Activated T-helper 2 cell treated with anti-CD3 and anti-CD28 coated beads, Interferon-gamma antibody, Interleukin-2, Interleukin-4, amounts not matched to agents 10 μg/mL and 5 μg/mL and 100 μg/mL, durations not matched to agents 14 hours and 24 hours and 36 hours (primary cell): ENCODE measurements at regions not wholly inside any gene's neighbourhood (a gene's known extent, or its start where the extent isn't known, plus 50 kb on each side); places are given as distances from the start of the nearest gene placed in this dataset.

ENCODE experiments used
- DNase-seq: peaks from one replicate; pipeline ENCODE4 v3.0.0; 2021; ENCODE audit warnings: low spot score
- H3K27ac Mint-ChIP-seq: one replicate; pipeline ENCODE4 v1.8.0; 2021; ENCODE audit warnings: mixed read lengths
- H3K27me3 Mint-ChIP-seq: one replicate; pipeline ENCODE4 v1.8.0; 2021; ENCODE audit warnings: low read depth, mixed read lengths
- H3K36me3 Mint-ChIP-seq: one replicate; pipeline ENCODE4 v1.8.0; 2021; ENCODE audit warnings: low read depth, mixed read lengths
- H3K4me1 Mint-ChIP-seq: one replicate; pipeline ENCODE4 v1.8.0; 2021; ENCODE audit warnings: low read depth, mixed read lengths
- H3K4me3 Mint-ChIP-seq: one replicate; pipeline ENCODE4 v1.8.0; 2021; ENCODE audit warnings: low read depth, mild to moderate bottlenecking, moderate library complexity, mixed read lengths
- H3K9me3 Mint-ChIP-seq: one replicate; pipeline ENCODE4 v1.8.0; 2021; ENCODE audit warnings: mixed read lengths
- intact Hi-C: fragments of 100-400 bp; cut with micrococcal nuclease; formaldehyde crosslinking; loops from one replicate; pipeline ENCODE4 v1.15.1; 2023

GRCh38 chr2:129080715-129081476 is 762.2 kb upstream of the HS6ST1 start:
- peaks cover 3% of the 10 kb centered on the region for H3K27me3 Mint-ChIP-seq
- no peak overlapping the region for H3K4me3 Mint-ChIP-seq
- no peaks in the 10 kb centered on the region for H3K36me3 Mint-ChIP-seq
- no peaks in the 10 kb centered on the region for H3K9me3 Mint-ChIP-seq
- no peak overlapping the region for H3K27ac Mint-ChIP-seq
- no peaks in the 10 kb centered on the region for H3K4me1 Mint-ChIP-seq
- DNase-seq: no peak
- intact Hi-C loops: no loop called here

GRCh38 chr2:129085386-129085785 is 766.7 kb upstream of the HS6ST1 start:
- Mint-ChIP-seq H3K36me3 (no peaks in the 10 kb centered on the region), H3K9me3 (no peaks in the 10 kb centered on the region), H3K27me3 (peaks cover 6% of the 10 kb centered on the region), H3K27ac (no peak overlapping the region), H3K4me1 (no peaks in the 10 kb centered on the region), H3K4me3 (no peak overlapping the region)
- DNase-seq: no peak
- intact Hi-C loops: no loop called here

- intact Hi-C loops: no loop called here
- Mint-ChIP-seq H3K36me3 (no peaks in the 10 kb centered on the region), H3K27me3 (peaks cover 6% of the 10 kb centered on the region), H3K4me3 (no peak overlapping the region), H3K4me1 (no peaks in the 10 kb centered on the region), H3K27ac (no peak overlapping the region), H3K9me3 (no peaks in the 10 kb centered on the region)
- no peak for DNase-seq
Measured at GRCh38 chr2:129087133-129087813, 768.6 kb upstream of the HS6ST1 start.

GRCh38 chr2:129091620-129092019 is 773.0 kb upstream of the HS6ST1 start:
- H3K4me3 Mint-ChIP-seq: no peak overlapping the region
- no peaks in the 10 kb centered on the region for H3K36me3 Mint-ChIP-seq
- intact Hi-C loops: no loop called here
- no peak overlapping the region for H3K27ac Mint-ChIP-seq
- no peaks in the 10 kb centered on the region for H3K9me3 Mint-ChIP-seq
- no peak for DNase-seq
- no peaks in the 10 kb centered on the region for H3K4me1 Mint-ChIP-seq
- peaks cover 9% of the 10 kb centered on the region for H3K27me3 Mint-ChIP-seq

GRCh38 chr2:129092956-129093355 is 774.3 kb upstream of the HS6ST1 start:
- H3K4me1 Mint-ChIP-seq: no peaks in the 10 kb centered on the region
- intact Hi-C loops: no loop called here

GRCh38 chr2:129101186-129101585 is 782.5 kb upstream of the HS6ST1 start:
- Mint-ChIP-seq H3K36me3 (no peaks in the 10 kb centered on the region), H3K27me3 (no peaks in the 10 kb centered on the region), H3K27ac (no peak overlapping the region), H3K4me3 (no peak overlapping the region), H3K9me3 (no peaks in the 10 kb centered on the region), H3K4me1 (no peaks in the 10 kb centered on the region)
- no peak for DNase-seq
- intact Hi-C loops: no loop called here

More at GRCh38 chr2:129092956-129093355, 774.3 kb upstream of the HS6ST1 start:
- Mint-ChIP-seq H3K36me3 (no peaks in the 10 kb centered on the region), H3K9me3 (no peaks in the 10 kb centered on the region), H3K4me3 (no peak overlapping the region), H3K27me3 (peaks cover 9% of the 10 kb centered on the region), H3K27ac (no peak overlapping the region)
- no peak for DNase-seq

GRCh38 chr2:129103936-129104878 is 785.5 kb upstream of the HS6ST1 start:
- no peak for DNase-seq
- Mint-ChIP-seq H3K27me3 (no peaks in the 10 kb centered on the region), H3K4me3 (no peak overlapping the region), H3K36me3 (no peaks in the 10 kb centered on the region), H3K4me1 (no peaks in the 10 kb centered on the region), H3K9me3 (no peaks in the 10 kb centered on the region), H3K27ac (no peak overlapping the region)
- intact Hi-C loops: no loop called here

GRCh38 chr2:129112181-129112580 is 793.5 kb upstream of the HS6ST1 start:
- Mint-ChIP-seq H3K27ac (no peak overlapping the region), H3K36me3 (no peaks in the 10 kb centered on the region), H3K4me3 (no peak overlapping the region), H3K4me1 (no peaks in the 10 kb centered on the region), H3K9me3 (no peaks in the 10 kb centered on the region), H3K27me3 (no peaks in the 10 kb centered on the region)
- intact Hi-C loops: no loop called here
- DNase-seq: no peak

- intact Hi-C loops: no loop called here
- H3K4me3 Mint-ChIP-seq: no peak overlapping the region
Measured at GRCh38 chr2:129113776-129114175, 795.1 kb upstream of the HS6ST1 start.

GRCh38 chr2:129117434-129117833 is 798.8 kb upstream of the HS6ST1 start:
- Mint-ChIP-seq H3K27ac (no peak overlapping the region), H3K27me3 (no peaks in the 10 kb centered on the region), H3K36me3 (no peaks in the 10 kb centered on the region), H3K4me3 (no peak overlapping the region), H3K4me1 (no peaks in the 10 kb centered on the region), H3K9me3 (no peaks in the 10 kb centered on the region)
- DNase-seq: no peak
- intact Hi-C loops: no loop called here

More at GRCh38 chr2:129113776-129114175, 795.1 kb upstream of the HS6ST1 start:
- Mint-ChIP-seq H3K4me1 (no peaks in the 10 kb centered on the region), H3K27me3 (no peaks in the 10 kb centered on the region), H3K9me3 (no peaks in the 10 kb centered on the region), H3K27ac (no peak overlapping the region), H3K36me3 (no peaks in the 10 kb centered on the region)
- DNase-seq: no peak

GRCh38 chr2:129118296-129118695 is 799.6 kb upstream of the HS6ST1 start:
- H3K4me1 Mint-ChIP-seq: no peaks in the 10 kb centered on the region
- H3K27ac Mint-ChIP-seq: no peak overlapping the region
- H3K4me3 Mint-ChIP-seq: no peak overlapping the region
- H3K9me3 Mint-ChIP-seq: no peaks in the 10 kb centered on the region
- intact Hi-C loops: no loop called here
- no peaks in the 10 kb centered on the region for H3K27me3 Mint-ChIP-seq
- DNase-seq: no peak
- H3K36me3 Mint-ChIP-seq: no peaks in the 10 kb centered on the region

- Mint-ChIP-seq H3K4me1 (no peaks in the 10 kb centered on the region), H3K27ac (no peak overlapping the region), H3K4me3 (no peak overlapping the region), H3K36me3 (no peaks in the 10 kb centered on the region), H3K9me3 (peaks cover 4% of the 10 kb centered on the region), H3K27me3 (no peaks in the 10 kb centered on the region)
- DNase-seq: no peak
- intact Hi-C loops: no loop called here
Measured at GRCh38 chr2:129129087-129129486, 810.4 kb upstream of the HS6ST1 start.
